Spleen (tissue), 11 donors: ENCODE measurements at regions not wholly inside any gene's neighbourhood (a gene's known extent, or its start where the extent isn't known, plus 50 kb on each side); places are given as distances from the start of the nearest gene placed in this dataset.

Experiments used
- DNase-seq: peaks from one replicate; pipeline ENCODE4 v3.0.0-alpha.2; 2020
- H3K27ac ChIP-seq, 8 donors: fragments of 200-600 bp; sonication (generic) in 7 of 8; 1 replicate in 4 of 8; 2 replicates in 4 of 8; pipeline versions ENCODE4 v1.5.0 to v1.8.0; 2016 to 2021; ENCODE audit warnings: inconsistent platforms in 4 of 8, mild to moderate bottlenecking in 4 of 8, moderate library complexity in 1 of 8
- H3K27me3 ChIP-seq, 7 donors: fragments of 200-600 bp; sonication (generic) in 6 of 7; replicated peaks in 1 of 7; 1 replicate in 4 of 7; 2 replicates in 3 of 7; pipeline versions ENCODE4 v1.5.0 to v1.8.0; 2016 to 2021; ENCODE audit warnings: inconsistent platforms in 3 of 7, mild to moderate bottlenecking in 1 of 7
- H3K36me3 ChIP-seq, 6 donors: fragments of 200-600 bp; sonication (generic) in 5 of 6; 1 replicate in 4 of 6; 2 replicates in 2 of 6; pipeline versions ENCODE4 v1.5.0 to v1.8.0; 2016 to 2021; ENCODE audit warnings: inconsistent platforms in 2 of 6
- H3K4me1 ChIP-seq, 6 donors: fragments of 200-600 bp; sonication (generic) in 5 of 6; 1 replicate in 3 of 6; 2 replicates in 3 of 6; pipeline versions ENCODE4 v1.5.0 to v1.8.0; 2016 to 2021; ENCODE audit warnings: inconsistent platforms in 3 of 6
- H3K4me3 ChIP-seq, 8 donors: fragments of 200-600 bp; sonication (generic) in 7 of 8; 1 replicate in 4 of 8; 2 replicates in 4 of 8; pipeline versions ENCODE4 v1.5.0 to v1.8.0; 2016 to 2021; ENCODE audit warnings: inconsistent platforms in 4 of 8, mild to moderate bottlenecking in 4 of 8, moderate library complexity in 2 of 8
- H3K9me3 ChIP-seq, 8 donors: fragments of 200-600 bp; sonication (generic) in 7 of 8; 1 replicate in 4 of 8; 2 replicates in 4 of 8; pipeline versions ENCODE4 v1.5.0 to v1.8.0; 2016 to 2021; ENCODE audit warnings: inconsistent platforms in 4 of 8
- CTCF ChIP-seq, 11 experiments: fragments of 200-600 bp in 7 of 11; fragments of 450-650 bp in 4 of 11; sonication (generic) in 4 of 11; IDR thresholded peaks in 8 of 11; conservative IDR thresholded peaks in 3 of 11; 1 replicate in 7 of 11; 2 replicates in 4 of 11; pipeline versions ENCODE4 v1.4.0 to v1.8.0; 2016 to 2021; ENCODE audit warnings: antibody characterized with exemption in 11 of 11, inconsistent platforms in 4 of 11, mild to moderate bottlenecking in 1 of 11
- POLR2A ChIP-seq, 3 donors: fragments of 450-650 bp; IDR thresholded peaks; one replicate each; pipeline ENCODE4 v1.5.1; 2017; ENCODE audit warnings: antibody characterized with exemption in 3 of 3, mild to moderate bottlenecking in 1 of 3
- POLR2AphosphoS5 ChIP-seq, 3 donors: sonication (generic); formaldehyde crosslinking; IDR thresholded peaks; one replicate each; pipeline ENCODE4 v1.5.1; 2017; ENCODE audit warnings: antibody characterized with exemption in 3 of 3
- whole genome bisulfite sequencing, 5 donors: extraction: QIAGEN DNeasy Blood & Tissue Kit in 3 of 5; methylation state at CpG; one replicate each; pipeline versions ENCODE4 v1.1.5 to v1.1.7; 2013 to 2018; 5-methylcytosine and 5-hydroxymethylcytosine counted together
- intact Hi-C: fragments of 100-400 bp; cut with DNase I; formaldehyde crosslinking; loops from one replicate; pipeline ENCODE4 v1.15.0; 2023; ENCODE audit warnings: low total_unique reads
- donor health status: healthy with polysubstance abuse.
- donor health status: DM: no; HTN: no; CAD: no; lungs with moderate emphysema.
- donor health status: DM: no; HTN: no; CAD: no.
- donor health status: Bipolar disorder and iron deficiency.
- donor health status: healthy.
- donor health status: DM: no; HTN: no; CAD: no.
- donor health status: DM: yes; HTN: yes; CAD: no.

DNA sequence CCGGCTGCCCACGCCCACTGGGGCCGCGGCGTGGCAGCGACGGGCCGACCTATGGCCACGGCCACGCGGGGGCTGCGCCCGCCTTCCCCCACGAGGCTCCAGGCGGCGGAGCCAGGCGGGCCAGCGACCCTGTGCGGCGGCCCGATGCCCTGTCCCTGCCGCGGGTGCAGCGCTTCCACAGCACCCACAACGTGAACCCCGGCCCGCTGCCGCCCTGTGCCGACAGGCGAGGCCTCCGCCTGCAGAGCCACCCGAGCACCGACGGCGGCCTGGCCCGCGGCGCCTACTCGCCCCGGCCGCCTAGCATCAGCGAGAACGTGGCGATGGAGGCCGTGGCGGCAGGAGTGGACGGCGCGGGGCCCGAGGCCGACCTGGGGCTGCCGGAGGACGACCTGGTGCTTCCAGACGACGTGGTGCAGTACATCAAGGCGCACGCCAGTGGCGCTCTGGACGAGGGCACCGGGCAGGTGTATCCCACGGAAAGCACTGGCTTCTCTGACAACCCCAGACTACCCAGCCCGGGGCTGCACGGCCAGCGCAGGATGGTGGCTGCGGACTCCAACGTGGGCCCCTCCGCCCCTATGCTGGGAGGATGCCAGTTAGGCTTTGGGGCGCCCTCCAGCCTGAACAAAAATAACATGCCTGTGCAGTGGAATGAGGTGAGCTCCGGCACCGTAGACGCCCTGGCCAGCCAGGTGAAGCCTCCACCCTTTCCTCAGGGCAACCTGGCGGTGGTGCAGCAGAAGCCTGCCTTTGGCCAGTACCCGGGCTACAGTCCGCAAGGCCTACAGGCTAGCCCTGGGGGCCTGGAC is 253.2 kb downstream of the GLI2 start:
- peak; percentile 62 for DNase-seq
- Histone ChIP-seq H3K36me3 (peaks cover 0 to 21% (median 0%) of the 10 kb centered on the region in 6 donors), H3K27me3 (peaks cover 0 to 4% (median 0%) of the 10 kb centered on the region in 7 donors), H3K27ac (no peak overlapping the region), H3K4me1 (no peaks in the 10 kb centered on the region), H3K9me3 (peaks cover 0 to 4% (median 0%) of the 10 kb centered on the region in 8 donors), H3K4me3 (no peak overlapping the region)
- intact Hi-C loops = no loop called here
- no peak for TF ChIP-seq CTCF (IDR thresholded peaks at IDR 0.05 in 8 of 11, conservative IDR thresholded peaks at IDR 0.05 in 3 of 11)
- TF ChIP-seq POLR2A (IDR thresholded peaks at IDR 0.05) = no peak
- no peak for TF ChIP-seq POLR2AphosphoS5 (IDR thresholded peaks at IDR 0.05)
- 92 to 97% (median 96%) methylated on average over 14 to 74 of the region's 74 CpGs for WGBS, 5 donors

DNA sequence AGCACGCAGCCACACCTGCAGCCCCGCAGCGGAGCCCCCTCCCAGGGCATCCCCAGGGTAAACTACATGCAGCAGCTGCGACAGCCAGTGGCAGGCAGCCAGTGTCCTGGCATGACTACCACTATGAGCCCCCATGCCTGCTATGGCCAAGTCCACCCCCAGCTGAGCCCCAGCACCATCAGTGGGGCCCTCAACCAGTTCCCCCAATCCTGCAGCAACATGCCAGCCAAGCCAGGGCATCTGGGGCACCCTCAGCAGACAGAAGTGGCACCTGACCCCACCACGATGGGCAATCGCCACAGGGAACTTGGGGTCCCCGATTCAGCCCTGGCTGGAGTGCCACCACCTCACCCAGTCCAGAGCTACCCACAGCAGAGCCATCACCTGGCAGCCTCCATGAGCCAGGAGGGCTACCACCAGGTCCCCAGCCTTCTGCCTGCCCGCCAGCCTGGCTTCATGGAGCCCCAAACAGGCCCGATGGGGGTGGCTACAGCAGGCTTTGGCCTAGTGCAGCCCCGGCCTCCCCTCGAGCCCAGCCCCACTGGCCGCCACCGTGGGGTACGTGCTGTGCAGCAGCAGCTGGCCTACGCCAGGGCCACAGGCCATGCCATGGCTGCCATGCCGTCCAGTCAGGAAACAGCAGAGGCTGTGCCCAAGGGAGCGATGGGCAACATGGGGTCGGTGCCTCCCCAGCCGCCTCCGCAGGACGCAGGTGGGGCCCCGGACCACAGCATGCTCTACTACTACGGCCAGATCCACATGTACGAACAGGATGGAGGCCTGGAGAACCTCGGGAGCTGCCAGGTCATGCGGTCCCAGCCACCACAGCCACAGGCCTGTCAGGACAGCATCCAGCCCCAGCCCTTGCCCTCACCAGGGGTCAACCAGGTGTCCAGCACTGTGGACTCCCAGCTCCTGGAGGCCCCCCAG is 254.1 kb downstream of the GLI2 start:
- Histone ChIP-seq H3K4me1 (no peaks in the 10 kb centered on the region), H3K4me3 (no peak overlapping the region), H3K27me3 (peaks cover 0 to 4% (median 0%) of the 10 kb centered on the region in 7 donors), H3K36me3 (peaks cover 0 to 21% (median 0%) of the 10 kb centered on the region in 6 donors), H3K9me3 (peaks cover 0 to 4% (median 0%) of the 10 kb centered on the region in 8 donors), H3K27ac (no peak overlapping the region)
- peak; percentile 70 for DNase-seq
- intact Hi-C loops = no loop called here
- TF ChIP-seq POLR2A (IDR thresholded peaks at IDR 0.05) = no peak
- no peak for TF ChIP-seq POLR2AphosphoS5 (IDR thresholded peaks at IDR 0.05)
- no peak for TF ChIP-seq CTCF (IDR thresholded peaks at IDR 0.05 in 8 of 11, conservative IDR thresholded peaks at IDR 0.05 in 3 of 11)
- whole genome bisulfite sequencing, 5 donors = 89 to 94% (median 91%) methylated on average over 11 to 26 of the region's 26 CpGs

DNA sequence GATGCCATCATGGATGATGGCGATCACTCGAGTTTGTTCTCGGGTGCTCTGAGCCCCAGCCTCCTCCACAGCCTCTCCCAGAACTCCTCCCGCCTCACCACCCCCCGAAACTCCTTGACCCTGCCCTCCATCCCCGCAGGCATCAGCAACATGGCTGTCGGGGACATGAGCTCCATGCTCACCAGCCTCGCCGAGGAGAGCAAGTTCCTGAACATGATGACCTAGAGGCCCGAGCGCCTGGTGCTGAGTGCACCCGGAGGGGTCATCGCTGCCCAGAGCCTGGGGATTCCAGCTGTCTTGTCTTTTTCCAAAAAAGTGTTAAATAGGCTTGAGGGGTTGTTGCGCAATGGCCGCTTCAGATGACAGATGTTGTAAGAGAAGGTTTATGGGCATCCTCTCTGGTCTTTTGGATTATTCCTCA is 254.8 kb downstream of the GLI2 start:
- Histone ChIP-seq H3K4me3 (no peak overlapping the region), H3K4me1 (no peaks in the 10 kb centered on the region), H3K27ac (no peak overlapping the region), H3K9me3 (peaks cover 0 to 4% (median 0%) of the 10 kb centered on the region in 8 donors), H3K27me3 (peaks cover 0 to 4% (median 0%) of the 10 kb centered on the region in 7 donors), H3K36me3 (peaks cover 0 to 21% (median 0%) of the 10 kb centered on the region in 6 donors)
- intact Hi-C loops = no loop called here
- WGBS, 5 donors = 88 to 94% (median 92%) methylated on average over 15 of the region's 15 CpGs
- DNase-seq = peak; percentile 73
- no peak for TF ChIP-seq CTCF (IDR thresholded peaks at IDR 0.05 in 8 of 11, conservative IDR thresholded peaks at IDR 0.05 in 3 of 11)
- no peak for TF ChIP-seq POLR2AphosphoS5 (IDR thresholded peaks at IDR 0.05)
